ENCODE measurements at regions not wholly inside any gene's neighbourhood (a gene's known extent, or its start where the extent isn't known, plus 50 kb on each side); places are given as distances from the start of the nearest gene placed in this dataset.

DNA sequence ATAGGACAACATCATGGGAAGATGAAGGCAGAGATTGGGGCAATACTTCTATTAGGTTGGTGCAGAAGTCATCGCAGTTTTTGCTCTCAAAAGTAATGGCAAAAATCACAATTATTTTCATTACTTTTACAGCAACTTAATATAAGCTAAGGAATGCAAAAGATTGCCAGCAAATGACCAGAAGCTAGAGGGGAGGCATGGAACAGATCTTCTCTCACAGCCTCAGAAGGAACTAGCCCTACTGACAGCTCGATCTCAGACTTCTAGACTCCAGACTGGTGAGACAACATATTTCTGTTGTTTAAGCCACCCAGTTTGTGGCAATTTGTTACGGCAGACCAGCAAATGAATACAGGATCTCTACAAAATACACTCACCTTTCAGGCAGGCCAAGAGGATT lies 348.5 kb upstream of the TBX3 start:
- TF ChIP-seq, protein P1, sequence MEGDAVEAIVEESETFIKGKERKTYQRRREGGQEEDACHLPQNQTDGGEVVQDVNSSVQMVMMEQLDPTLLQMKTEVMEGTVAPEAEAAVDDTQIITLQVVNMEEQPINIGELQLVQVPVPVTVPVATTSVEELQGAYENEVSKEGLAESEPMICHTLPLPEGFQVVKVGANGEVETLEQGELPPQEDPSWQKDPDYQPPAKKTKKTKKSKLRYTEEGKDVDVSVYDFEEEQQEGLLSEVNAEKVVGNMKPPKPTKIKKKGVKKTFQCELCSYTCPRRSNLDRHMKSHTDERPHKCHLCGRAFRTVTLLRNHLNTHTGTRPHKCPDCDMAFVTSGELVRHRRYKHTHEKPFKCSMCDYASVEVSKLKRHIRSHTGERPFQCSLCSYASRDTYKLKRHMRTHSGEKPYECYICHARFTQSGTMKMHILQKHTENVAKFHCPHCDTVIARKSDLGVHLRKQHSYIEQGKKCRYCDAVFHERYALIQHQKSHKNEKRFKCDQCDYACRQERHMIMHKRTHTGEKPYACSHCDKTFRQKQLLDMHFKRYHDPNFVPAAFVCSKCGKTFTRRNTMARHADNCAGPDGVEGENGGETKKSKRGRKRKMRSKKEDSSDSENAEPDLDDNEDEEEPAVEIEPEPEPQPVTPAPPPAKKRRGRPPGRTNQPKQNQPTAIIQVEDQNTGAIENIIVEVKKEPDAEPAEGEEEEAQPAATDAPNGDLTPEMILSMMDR (IDR thresholded peaks at IDR 0.05) = no peak
- TF ChIP-seq POLR2A (IDR thresholded peaks at IDR 0.05) = no peak

Measured in thyroid gland (tissue), 4 donors.